ENCODE measurements at regions not wholly inside any gene's neighbourhood (a gene's known extent, or its start where the extent isn't known, plus 50 kb on each side); places are given as distances from the start of the nearest gene placed in this dataset.

DNA sequence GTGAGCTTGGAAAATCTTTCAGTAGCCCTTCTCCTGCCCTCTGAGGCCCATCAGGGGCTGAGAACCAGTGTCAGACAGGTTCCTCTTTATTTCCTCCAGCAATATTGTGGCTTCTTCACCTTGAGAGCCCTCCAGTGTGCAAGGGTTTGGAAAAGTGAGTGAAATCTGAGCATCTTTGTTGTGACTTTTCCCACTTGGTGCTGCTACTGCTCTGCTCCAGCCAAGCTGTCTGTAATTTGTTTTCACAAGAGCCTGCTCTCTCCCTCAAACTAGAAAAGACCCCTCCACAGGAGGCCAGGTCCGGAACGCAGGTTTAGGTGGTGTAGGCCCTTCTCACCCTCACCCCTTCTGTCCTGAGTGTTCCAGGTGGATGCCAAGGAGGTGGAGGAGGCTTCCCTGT, 57.4 kb upstream of the SPRY4 start:
- peaks cover 19% of the 10 kb centered on the region for H3K4me1 Mint-ChIP-seq (ENCODE audit: low read depth)
- no peaks in the 10 kb centered on the region for H3K36me3 Mint-ChIP-seq (ENCODE audit: insufficient read depth in 2 of 2)
- H3K4me3 Mint-ChIP-seq: no peak overlapping the region
- no peaks in the 10 kb centered on the region for H3K9me3 Mint-ChIP-seq
- H3K27me3 Mint-ChIP-seq (ENCODE audit: low read depth): no peaks in the 10 kb centered on the region
- H3K27ac Mint-ChIP-seq: no peak overlapping the region
- DNase-seq (no peak), ATAC-seq (replicated peaks in 1 of 2) (no peak)

DNA sequence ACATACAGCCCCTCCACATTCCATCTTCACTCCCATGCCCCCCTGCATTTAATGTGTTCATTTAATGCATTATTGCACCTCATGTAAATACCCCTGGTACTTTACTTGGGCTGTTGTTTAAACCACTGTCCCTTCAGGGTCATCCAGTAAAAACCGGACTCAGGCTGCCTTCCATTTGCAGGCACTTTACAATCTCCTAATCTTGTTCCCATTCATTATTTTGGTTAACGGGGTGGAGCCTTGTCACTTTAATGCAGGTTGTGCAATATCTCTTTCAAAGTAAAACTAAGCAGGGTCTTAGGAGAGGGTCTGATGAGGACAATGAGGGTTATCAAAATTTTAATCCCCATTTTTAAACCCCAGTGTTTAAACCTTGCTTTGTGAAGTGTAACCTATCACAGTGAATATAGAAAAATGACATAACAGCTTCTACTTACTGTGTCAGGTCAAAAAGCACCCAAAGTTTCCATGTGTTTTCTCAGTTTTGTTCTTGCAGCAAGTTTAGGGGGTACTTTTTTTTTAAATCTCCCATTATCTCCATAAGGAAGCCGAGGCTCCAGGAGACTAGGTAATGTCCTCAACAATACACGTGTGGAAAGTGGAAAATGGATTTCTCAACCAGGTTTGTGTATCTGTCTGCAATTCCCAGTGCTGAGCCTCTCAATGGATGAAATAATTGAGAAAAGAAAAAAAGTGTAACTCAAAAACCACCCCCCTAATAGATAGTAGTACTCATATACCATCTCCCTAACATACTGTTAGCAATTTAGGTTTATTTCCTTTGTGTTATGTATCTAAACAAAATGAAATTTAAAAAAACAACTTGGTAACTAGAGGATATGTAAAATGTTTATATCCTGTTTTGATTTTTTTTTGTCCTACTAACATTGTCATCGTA, 54.2 kb upstream of the SPRY4 start:
- Mint-ChIP-seq H3K27ac (no peak overlapping the region), H3K9me3 (no peaks in the 10 kb centered on the region), H3K36me3 (ENCODE audit: insufficient read depth in 2 of 2) (no peaks in the 10 kb centered on the region), H3K27me3 (ENCODE audit: low read depth) (no peaks in the 10 kb centered on the region), H3K4me1 (ENCODE audit: low read depth) (peaks cover 7% of the 10 kb centered on the region), H3K4me3 (no peak overlapping the region)
- no peak for ATAC-seq (replicated peaks in 1 of 2)
- no peak for DNase-seq

DNA sequence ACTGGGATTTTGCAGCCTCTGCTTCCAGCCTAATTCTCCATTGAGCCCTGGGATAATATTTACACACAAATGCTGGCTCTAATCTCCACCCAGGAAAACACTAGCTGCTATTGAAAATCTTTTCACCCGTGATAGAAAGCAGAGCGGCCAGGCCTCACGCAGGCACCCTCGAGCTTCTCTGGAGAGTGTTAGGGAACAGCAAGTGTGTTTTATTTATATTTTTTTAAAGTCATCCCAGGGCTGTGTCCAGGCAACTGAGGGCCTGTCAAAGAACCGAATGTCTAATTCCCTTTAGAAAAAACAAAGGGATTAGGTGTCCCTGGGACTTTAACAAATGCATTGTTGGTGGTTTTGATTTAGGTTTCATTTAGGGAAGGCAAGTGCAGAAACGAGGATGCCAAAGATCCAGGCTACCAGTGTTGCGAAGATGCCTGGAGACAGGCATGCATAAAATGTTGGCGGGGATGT, 51.2 kb upstream of the SPRY4 start:
- H3K27me3 Mint-ChIP-seq (ENCODE audit: low read depth): no peaks in the 10 kb centered on the region
- no peak for ATAC-seq (replicated peaks in 1 of 2)
- H3K9me3 Mint-ChIP-seq: no peaks in the 10 kb centered on the region
- no peak for DNase-seq
- peaks cover 7% of the 10 kb centered on the region for H3K4me1 Mint-ChIP-seq (ENCODE audit: low read depth)
- no peak overlapping the region for H3K4me3 Mint-ChIP-seq
- H3K27ac Mint-ChIP-seq: no peak overlapping the region
- H3K36me3 Mint-ChIP-seq (ENCODE audit: insufficient read depth in 2 of 2): no peaks in the 10 kb centered on the region
